SK-N-MC (cell line): ENCODE measurements at regions not wholly inside any gene's neighbourhood (a gene's known extent, or its start where the extent isn't known, plus 50 kb on each side); places are given as distances from the start of the nearest gene placed in this dataset.
"Not testable (repeated sequence)": the region's sequence is repeated elsewhere in the genome, so short reads cannot be mapped to it uniquely, and the experiment has no call there.

Experiments used
- DNase-seq: peaks from one replicate; pipeline ENCODE4 v3.0.0-alpha.2; 2011; ENCODE audit warnings: low read depth, low spot score
- H3K27ac ChIP-seq: fragments of 200-600 bp; sonication (generic); 2 replicates; pipeline ENCODE4 v1.5.1; 2016; ENCODE audit warnings: mixed run types
- H3K36me3 ChIP-seq: fragments of 200-600 bp; sonication (generic); 2 replicates; pipeline ENCODE4 v1.6.1; 2017; ENCODE audit warnings: antibody characterized with exemption, low read length, mixed read lengths; ENCODE audit not compliant: insufficient read depth
- H3K4me3 ChIP-seq: fragments of 200-600 bp; sonication (generic); 2 replicates; pipeline ENCODE4 v1.5.1; 2016
- H3K9ac ChIP-seq: fragments of 200-600 bp; sonication (generic); 2 replicates; pipeline ENCODE4 v1.8.0; 2017; ENCODE audit warnings: mixed run types, mixed read lengths; ENCODE audit not compliant: insufficient read length
- H3K9me3 ChIP-seq: fragments of 200-600 bp; sonication (generic); 2 replicates; pipeline ENCODE4 v1.6.1; 2017; ENCODE audit warnings: low read depth, mild to moderate bottlenecking, antibody characterized with exemption, low read length, moderate library complexity, mixed read lengths
- EZH2 ChIP-seq: fragments of 200-600 bp; sonication (generic); IDR thresholded peaks from one replicate; pipeline ENCODE4 v1.6.1; 2017; ENCODE audit warnings: antibody characterized with exemption
- FOXP2 ChIP-seq: optimal IDR thresholded peaks from 2 replicates; pipeline ENCODE3; 2011; ENCODE audit warnings: mild to moderate bottlenecking, moderate library complexity; ENCODE audit not compliant: insufficient read depth; ENCODE audit errors: extremely low read length, control extremely low read depth
- POLR2AphosphoS5 ChIP-seq: IDR thresholded peaks from 2 replicates; pipeline ENCODE4 v1.6.1; 2012; ENCODE audit warnings: mild to moderate bottlenecking, low read depth, low read length, borderline replicate concordance

GRCh38 chr3:87822563-87822962 lies 236.2 kb downstream of the CGGBP1 start:
- Histone ChIP-seq H3K9me3 (no peaks in the 10 kb centered on the region), H3K4me3 (no peak overlapping the region), H3K9ac (no peak overlapping the region), H3K27ac (no peak overlapping the region), H3K36me3 (no peaks in the 10 kb centered on the region)
- DNase-seq: no peak
- TF ChIP-seq FOXP2 (no peak), POLR2AphosphoS5 (no peak), EZH2 (no peak)

GRCh38 chr3:87813503-87813902 lies 245.3 kb downstream of the CGGBP1 start:
- H3K9ac ChIP-seq, H3K27ac ChIP-seq, H3K4me3 ChIP-seq, DNase-seq, H3K9me3 ChIP-seq, H3K36me3 ChIP-seq: not testable (repeated sequence)

GRCh38 chr3:87811953-87812352 lies 246.9 kb downstream of the CGGBP1 start:
- TF ChIP-seq POLR2AphosphoS5 (no peak), EZH2 (no peak), FOXP2 (no peak)
- Histone ChIP-seq H3K36me3 (no peaks in the 10 kb centered on the region), H3K27ac (no peak overlapping the region), H3K4me3 (no peak overlapping the region), H3K9ac (no peak overlapping the region), H3K9me3 (no peaks in the 10 kb centered on the region)
- no peak for DNase-seq

- no peak overlapping the region for H3K27ac ChIP-seq
- no peak for DNase-seq
- no peaks in the 10 kb centered on the region for H3K36me3 ChIP-seq
- no peak overlapping the region for H3K4me3 ChIP-seq
- no peaks in the 10 kb centered on the region for H3K9me3 ChIP-seq
- TF ChIP-seq POLR2AphosphoS5 (no peak), FOXP2 (no peak), EZH2 (no peak)
- H3K9ac ChIP-seq: no peak overlapping the region
Measured at GRCh38 chr3:87810452-87811016, 248.3 kb downstream of the CGGBP1 start.

GRCh38 chr3:87805670-87806069 lies 253.1 kb downstream of the CGGBP1 start:
- no peak for DNase-seq
- Histone ChIP-seq H3K9ac (no peak overlapping the region), H3K27ac (no peak overlapping the region), H3K36me3 (no peaks in the 10 kb centered on the region), H3K9me3 (no peaks in the 10 kb centered on the region), H3K4me3 (no peak overlapping the region)
- TF ChIP-seq POLR2AphosphoS5 (no peak), FOXP2 (no peak), EZH2 (no peak)

GRCh38 chr3:87801409-87801808 lies 257.4 kb downstream of the CGGBP1 start:
- TF ChIP-seq FOXP2: no peak
- TF ChIP-seq EZH2: no peak
- TF ChIP-seq POLR2AphosphoS5: no peak
- Histone ChIP-seq H3K9me3 (no peaks in the 10 kb centered on the region), H3K4me3 (no peak overlapping the region)

GRCh38 chr3:87800516-87800915 lies 258.3 kb downstream of the CGGBP1 start:
- TF ChIP-seq FOXP2 (no peak), EZH2 (no peak), POLR2AphosphoS5 (no peak)
- Histone ChIP-seq H3K36me3 (no peaks in the 10 kb centered on the region), H3K9me3 (no peaks in the 10 kb centered on the region), H3K27ac (no peak overlapping the region), H3K4me3 (no peak overlapping the region), H3K9ac (no peak overlapping the region)
- no peak for DNase-seq

More at GRCh38 chr3:87801409-87801808, 257.4 kb downstream of the CGGBP1 start:
- DNase-seq: no peak
- Histone ChIP-seq H3K27ac (no peak overlapping the region), H3K36me3 (no peaks in the 10 kb centered on the region), H3K9ac (no peak overlapping the region)

GRCh38 chr3:87798567-87798947 lies 260.2 kb downstream of the CGGBP1 start:
- no peak overlapping the region for H3K27ac ChIP-seq
- no peaks in the 10 kb centered on the region for H3K36me3 ChIP-seq
- TF ChIP-seq POLR2AphosphoS5 (no peak), FOXP2 (no peak), EZH2 (no peak)
- no peak for DNase-seq
- H3K9me3 ChIP-seq: no peaks in the 10 kb centered on the region
- H3K9ac ChIP-seq: no peak overlapping the region
- no peak overlapping the region for H3K4me3 ChIP-seq

- no peaks in the 10 kb centered on the region for H3K36me3 ChIP-seq
- no peak overlapping the region for H3K27ac ChIP-seq
- no peak overlapping the region for H3K9ac ChIP-seq
- no peak for TF ChIP-seq FOXP2
- TF ChIP-seq POLR2AphosphoS5: no peak
- no peak for TF ChIP-seq EZH2
- no peaks in the 10 kb centered on the region for H3K9me3 ChIP-seq
- no peak overlapping the region for H3K4me3 ChIP-seq
- DNase-seq: no peak
Measured at GRCh38 chr3:87797872-87798566, 260.8 kb downstream of the CGGBP1 start.
